CD4-positive, CD25-positive, alpha-beta regulatory T cell (primary cell): ENCODE measurements at regions not wholly inside any gene's neighbourhood (a gene's known extent, or its start where the extent isn't known, plus 50 kb on each side); places are given as distances from the start of the nearest gene placed in this dataset.

ENCODE experiments used
- ATAC-seq, 2 donors: fragments of 150-1000 bp; cut with Tn5 transposase; one replicate each; pipeline ENCODE4 v1.10.0; 2021; ENCODE audit warnings: low read depth in 2 of 2, moderate number of reproducible peaks in 2 of 2, moderate library complexity in 1 of 2
- DNase-seq, 3 donors: peaks; one replicate each; pipeline versions ENCODE4 v3.0.0 to v3.0.0-alpha.2; 2012 to 2022; ENCODE audit warnings: mixed read lengths in 1 of 3
- H3K27ac ChIP-seq: one replicate; pipeline ENCODE4 v1.7.0; 2013; ENCODE audit warnings: mild to moderate bottlenecking, low read length; ENCODE audit not compliant: insufficient read depth, poor library complexity, severe bottlenecking
- H3K27me3 ChIP-seq: one replicate; pipeline ENCODE4 v1.7.0; 2013; ENCODE audit warnings: low read length; ENCODE audit not compliant: control insufficient read depth, insufficient read depth
- H3K36me3 ChIP-seq: one replicate; pipeline ENCODE4 v1.7.0; 2013; ENCODE audit warnings: mild to moderate bottlenecking, low read length, moderate library complexity; ENCODE audit not compliant: control insufficient read depth, insufficient read depth
- H3K4me1 ChIP-seq: 2 replicates; pipeline ENCODE4 v1.7.0; 2013; ENCODE audit warnings: mild to moderate bottlenecking, low read length; ENCODE audit not compliant: insufficient read depth, control insufficient read depth, poor library complexity, severe bottlenecking
- H3K4me3 ChIP-seq: one replicate; pipeline ENCODE4 v1.7.0; 2013; ENCODE audit warnings: low read depth, mild to moderate bottlenecking, low read length, moderate library complexity
- H3K9me3 ChIP-seq, 2 experiments: 1 replicate in 1 of 2; 2 replicates in 1 of 2; pipeline ENCODE4 v1.7.0; 2013; ENCODE audit warnings: low read length in 2 of 2, mild to moderate bottlenecking in 1 of 2, moderate library complexity in 1 of 2; ENCODE audit not compliant: control insufficient read depth in 2 of 2
- H3K27ac Mint-ChIP-seq, 3 donors: one replicate each; pipeline ENCODE4 v1.8.0; 2020 to 2022; ENCODE audit warnings: mild to moderate bottlenecking in 3 of 3, mixed read lengths in 3 of 3, moderate library complexity in 2 of 3
- H3K27me3 Mint-ChIP-seq: one replicate; pipeline ENCODE4 v1.8.0; 2022; ENCODE audit warnings: mild to moderate bottlenecking, mixed read lengths
- H3K36me3 Mint-ChIP-seq: one replicate; pipeline ENCODE4 v1.8.0; 2020; ENCODE audit warnings: mixed read lengths
- H3K4me1 Mint-ChIP-seq, 4 donors: one replicate each; pipeline ENCODE4 v1.8.0; 2020 to 2022; ENCODE audit warnings: mixed read lengths in 4 of 4, mild to moderate bottlenecking in 1 of 4
- H3K4me3 Mint-ChIP-seq, 4 donors: one replicate each; pipeline ENCODE4 v1.8.0; 2020 to 2022; ENCODE audit warnings: mild to moderate bottlenecking in 4 of 4, mixed read lengths in 4 of 4, moderate library complexity in 3 of 4
- H3K9me3 Mint-ChIP-seq, 7 donors: one replicate each; pipeline ENCODE4 v1.8.0; 2020 to 2022; ENCODE audit warnings: mixed read lengths in 7 of 7, mild to moderate bottlenecking in 3 of 7, moderate library complexity in 2 of 7

DNA sequence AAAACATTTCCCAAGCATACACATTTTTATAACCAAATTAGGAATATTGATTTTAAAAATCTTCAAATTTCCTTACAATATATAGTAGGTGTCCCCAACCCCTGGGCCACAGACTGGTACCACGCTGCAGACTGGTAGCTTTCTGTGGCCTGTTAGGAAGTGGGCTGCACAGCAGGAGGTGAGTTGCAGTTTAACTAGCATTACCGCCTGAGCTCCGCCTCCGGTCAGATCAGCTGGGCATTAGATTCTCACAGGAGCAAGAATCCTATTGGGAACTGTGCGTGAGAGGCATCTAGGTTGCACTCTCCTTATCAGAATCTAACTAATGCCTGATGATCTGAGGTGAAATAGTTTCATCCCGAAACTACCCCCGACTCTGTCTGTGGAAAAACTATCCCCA lies 62.1 kb downstream of the ZWINT start:
- H3K9me3 Mint-ChIP-seq = peaks cover 0 to 6% (median 0%) of the 10 kb centered on the region in 7 donors
- no peak for DNase-seq
- no peaks in the 10 kb centered on the region for H3K4me1 Mint-ChIP-seq
- Histone ChIP-seq H3K27ac (no peak overlapping the region), H3K4me1 (no peaks in the 10 kb centered on the region), H3K36me3 (no peaks in the 10 kb centered on the region), H3K9me3 (no peaks in the 10 kb centered on the region), H3K27me3 (no peaks in the 10 kb centered on the region), H3K4me3 (no peak overlapping the region)
- no peak overlapping the region for H3K27ac Mint-ChIP-seq
- H3K27me3 Mint-ChIP-seq = no peaks in the 10 kb centered on the region
- H3K36me3 Mint-ChIP-seq = no peaks in the 10 kb centered on the region
- no peak overlapping the region for H3K4me3 Mint-ChIP-seq
- no peak for ATAC-seq

DNA sequence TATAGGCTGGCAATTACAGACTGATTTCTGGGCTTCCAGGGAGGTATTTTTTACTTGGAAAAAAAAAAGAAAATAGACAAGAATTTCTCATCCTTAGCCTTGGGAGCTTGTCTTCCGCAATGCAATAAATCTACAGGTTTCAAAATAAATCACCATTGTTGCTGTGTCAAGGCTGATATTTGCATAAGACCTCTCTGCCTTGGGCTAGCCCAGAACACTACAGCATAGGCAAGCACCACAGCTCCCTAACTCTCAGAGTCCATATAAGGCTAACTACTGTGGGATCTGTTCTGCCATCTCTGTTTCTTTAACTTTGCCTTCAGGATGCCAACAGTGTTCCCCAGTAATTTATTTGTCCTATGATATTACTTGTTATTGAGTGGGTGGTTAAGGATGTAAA lies 64.4 kb downstream of the ZWINT start:
- Histone ChIP-seq H3K27ac (no peak overlapping the region), H3K36me3 (no peaks in the 10 kb centered on the region), H3K4me3 (no peak overlapping the region), H3K27me3 (no peaks in the 10 kb centered on the region), H3K9me3 (no peaks in the 10 kb centered on the region), H3K4me1 (no peaks in the 10 kb centered on the region)
- ATAC-seq = no peak
- no peaks in the 10 kb centered on the region for H3K4me1 Mint-ChIP-seq
- H3K9me3 Mint-ChIP-seq = peaks cover 0 to 12% (median 0%) of the 10 kb centered on the region in 7 donors
- no peak overlapping the region for H3K27ac Mint-ChIP-seq
- H3K27me3 Mint-ChIP-seq = no peaks in the 10 kb centered on the region
- no peak overlapping the region for H3K4me3 Mint-ChIP-seq
- no peaks in the 10 kb centered on the region for H3K36me3 Mint-ChIP-seq
- DNase-seq = no peak

DNA sequence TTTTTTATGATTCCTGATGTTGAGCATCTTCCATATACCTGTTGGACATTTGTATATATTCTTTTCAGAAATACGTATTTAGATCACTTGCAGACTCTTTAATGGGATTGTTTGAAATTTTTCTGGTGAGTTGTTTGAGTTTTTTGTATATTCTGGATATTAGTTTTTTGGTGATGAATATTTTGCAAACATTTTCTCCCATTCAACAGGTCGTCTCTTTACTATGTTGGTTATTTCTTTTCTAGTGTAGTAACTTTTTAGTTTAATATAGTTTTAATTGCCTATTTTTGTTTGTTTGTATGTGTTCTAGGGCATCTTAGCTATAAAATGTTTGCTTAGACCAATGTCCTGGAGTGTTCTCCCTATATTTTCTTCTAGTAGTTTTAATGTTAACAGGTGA lies 72.7 kb downstream of the ZWINT start:
- no peak for DNase-seq
- no peaks in the 10 kb centered on the region for H3K27me3 Mint-ChIP-seq
- H3K4me1 Mint-ChIP-seq = no peaks in the 10 kb centered on the region
- no peaks in the 10 kb centered on the region for H3K9me3 ChIP-seq
- no peaks in the 10 kb centered on the region for H3K36me3 Mint-ChIP-seq
- no peak overlapping the region for H3K4me3 Mint-ChIP-seq
- no peak for ATAC-seq
- H3K27ac ChIP-seq = no peak overlapping the region
- no peaks in the 10 kb centered on the region for H3K27me3 ChIP-seq
- H3K4me3 ChIP-seq = no peak overlapping the region
- H3K36me3 ChIP-seq = no peaks in the 10 kb centered on the region
- no peaks in the 10 kb centered on the region for H3K4me1 ChIP-seq
- H3K9me3 Mint-ChIP-seq = peaks cover 0 to 14% (median 3%) of the 10 kb centered on the region in 7 donors
- H3K27ac Mint-ChIP-seq = no peak overlapping the region

DNA sequence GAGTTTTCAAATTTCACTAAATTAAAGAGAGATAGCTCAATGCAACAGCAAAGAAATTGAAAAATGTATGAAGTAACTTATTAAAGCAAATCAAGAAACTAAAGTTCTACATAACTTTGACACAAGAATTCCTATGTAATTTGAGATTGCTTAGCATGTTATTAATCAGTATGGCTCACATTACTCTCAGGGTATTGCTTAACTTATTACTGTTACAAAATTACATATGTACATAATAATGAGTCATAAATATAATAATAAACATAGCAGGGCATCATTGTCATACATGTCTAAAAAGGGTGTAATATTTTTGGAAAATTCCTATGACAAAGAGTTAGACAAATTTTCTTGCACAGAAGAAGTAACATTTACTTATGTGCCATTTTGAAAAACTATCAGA lies 75.0 kb downstream of the ZWINT start:
- no peak for ATAC-seq
- Mint-ChIP-seq H3K4me1 (no peaks in the 10 kb centered on the region), H3K36me3 (no peaks in the 10 kb centered on the region), H3K27ac (no peak overlapping the region), H3K4me3 (no peak overlapping the region), H3K9me3 (peaks cover 0 to 5% (median 4%) of the 10 kb centered on the region in 7 donors), H3K27me3 (no peaks in the 10 kb centered on the region)
- no peaks in the 10 kb centered on the region for H3K9me3 ChIP-seq
- no peak overlapping the region for H3K4me3 ChIP-seq
- no peaks in the 10 kb centered on the region for H3K36me3 ChIP-seq
- no peak for DNase-seq
- no peaks in the 10 kb centered on the region for H3K27me3 ChIP-seq
- H3K4me1 ChIP-seq = no peaks in the 10 kb centered on the region
- H3K27ac ChIP-seq = no peak overlapping the region

DNA sequence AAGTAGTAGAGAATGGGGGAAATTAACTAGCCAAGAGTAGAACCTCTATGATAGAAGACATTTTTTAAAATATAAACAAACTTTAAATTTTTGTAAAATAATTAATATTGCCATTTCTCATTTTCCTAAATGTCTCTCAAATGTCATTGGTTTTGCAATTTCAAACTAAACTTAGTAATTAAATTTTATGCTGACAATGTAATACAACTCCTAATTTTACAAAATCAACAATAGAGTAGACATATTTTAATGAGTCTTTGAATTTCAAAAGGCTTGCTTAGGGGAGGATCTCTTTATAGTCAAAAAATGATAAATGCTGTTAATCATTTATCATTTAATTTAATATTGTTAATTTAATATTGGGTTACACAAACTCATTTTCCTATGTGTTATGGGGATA lies 81.8 kb downstream of the ZWINT start:
- Mint-ChIP-seq H3K27me3 (no peaks in the 10 kb centered on the region), H3K4me3 (no peak overlapping the region), H3K27ac (no peak overlapping the region), H3K4me1 (no peaks in the 10 kb centered on the region), H3K9me3 (peaks cover 0 to 6% (median 0%) of the 10 kb centered on the region in 7 donors), H3K36me3 (no peaks in the 10 kb centered on the region)
- no peak for ATAC-seq
- Histone ChIP-seq H3K4me1 (no peaks in the 10 kb centered on the region), H3K4me3 (no peak overlapping the region), H3K27ac (no peak overlapping the region), H3K27me3 (no peaks in the 10 kb centered on the region), H3K9me3 (no peaks in the 10 kb centered on the region), H3K36me3 (no peaks in the 10 kb centered on the region)
- no peak for DNase-seq

DNA sequence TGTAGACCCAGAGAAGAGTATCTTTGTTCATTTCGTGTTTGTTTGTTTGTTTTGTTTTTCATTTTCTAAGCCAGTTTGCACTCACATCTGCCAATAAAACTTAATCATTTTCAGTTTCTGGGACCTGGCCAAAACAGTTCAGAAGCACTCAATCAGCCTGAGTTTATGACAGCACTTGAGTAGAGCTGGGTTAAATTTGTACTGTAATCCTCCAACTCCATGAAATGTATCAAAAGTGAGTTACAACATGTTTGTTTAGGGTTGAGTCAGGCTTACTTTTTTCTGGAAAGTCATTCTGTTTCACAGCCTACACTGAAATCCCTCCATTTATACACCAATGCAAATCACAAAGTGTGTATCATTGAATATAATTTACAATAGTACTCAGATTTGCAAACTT lies 91.9 kb downstream of the ZWINT start:
- H3K4me3 ChIP-seq = no peak overlapping the region
- DNase-seq (no peak), ATAC-seq (no peak)
- no peaks in the 10 kb centered on the region for H3K27me3 Mint-ChIP-seq
- H3K9me3 Mint-ChIP-seq = peaks cover 0 to 7% (median 0%) of the 10 kb centered on the region in 7 donors
- H3K4me1 ChIP-seq = no peaks in the 10 kb centered on the region
- H3K36me3 Mint-ChIP-seq = no peaks in the 10 kb centered on the region
- H3K36me3 ChIP-seq = no peaks in the 10 kb centered on the region
- no peaks in the 10 kb centered on the region for H3K27me3 ChIP-seq
- H3K27ac Mint-ChIP-seq = no peak overlapping the region
- no peaks in the 10 kb centered on the region for H3K4me1 Mint-ChIP-seq
- no peak overlapping the region for H3K4me3 Mint-ChIP-seq
- H3K27ac ChIP-seq = no peak overlapping the region
- no peaks in the 10 kb centered on the region for H3K9me3 ChIP-seq

DNA sequence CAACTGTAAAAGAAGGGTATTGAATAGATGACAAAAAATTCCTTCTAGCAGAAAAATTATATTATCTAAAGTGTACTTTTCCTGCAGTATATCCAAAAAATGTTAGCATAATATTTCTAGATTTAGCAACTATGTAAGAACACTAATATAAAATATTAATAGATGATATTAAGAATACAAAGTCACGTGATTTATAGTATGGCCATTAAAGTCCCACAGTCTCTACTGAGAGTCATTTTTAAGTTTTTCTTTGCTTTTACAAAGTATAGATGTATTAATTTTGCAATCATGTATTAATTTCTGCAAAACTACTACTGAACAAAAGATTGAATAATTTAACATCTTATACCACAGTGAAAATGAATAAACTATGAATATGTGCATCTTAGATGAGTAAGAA lies 94.9 kb downstream of the ZWINT start:
- DNase-seq = no peak
- Mint-ChIP-seq H3K27ac (no peak overlapping the region), H3K9me3 (peaks cover 0 to 7% (median 2%) of the 10 kb centered on the region in 7 donors), H3K4me3 (no peak overlapping the region), H3K36me3 (no peaks in the 10 kb centered on the region), H3K4me1 (no peaks in the 10 kb centered on the region), H3K27me3 (no peaks in the 10 kb centered on the region)
- Histone ChIP-seq H3K4me1 (no peaks in the 10 kb centered on the region), H3K27ac (no peak overlapping the region), H3K36me3 (no peaks in the 10 kb centered on the region), H3K4me3 (no peak overlapping the region), H3K27me3 (no peaks in the 10 kb centered on the region), H3K9me3 (no peaks in the 10 kb centered on the region)
- ATAC-seq = no peak

DNA sequence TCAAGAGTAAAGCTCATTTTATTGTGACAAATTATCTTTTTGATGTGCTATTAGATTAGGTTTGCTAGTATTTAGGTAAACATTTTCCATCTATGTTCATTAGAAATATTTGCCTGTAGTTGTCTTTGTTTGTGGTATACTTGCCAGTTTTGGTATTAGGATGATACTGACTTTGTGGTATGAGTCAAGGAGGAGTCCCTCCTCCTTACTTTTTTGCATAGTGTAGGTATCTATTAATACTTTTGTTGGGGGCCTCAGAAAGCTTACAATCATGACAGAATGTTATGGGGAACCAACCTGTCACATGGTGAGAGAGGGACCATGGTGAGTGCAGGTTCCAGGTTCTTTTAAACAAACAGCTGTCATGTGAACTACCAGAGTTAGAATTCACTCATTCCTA lies 102.1 kb downstream of the ZWINT start:
- DNase-seq = no peak
- Histone ChIP-seq H3K9me3 (no peaks in the 10 kb centered on the region), H3K4me3 (no peak overlapping the region), H3K4me1 (no peaks in the 10 kb centered on the region), H3K27ac (no peak overlapping the region), H3K36me3 (no peaks in the 10 kb centered on the region), H3K27me3 (no peaks in the 10 kb centered on the region)
- no peaks in the 10 kb centered on the region for H3K36me3 Mint-ChIP-seq
- no peak overlapping the region for H3K27ac Mint-ChIP-seq
- H3K4me1 Mint-ChIP-seq = no peaks in the 10 kb centered on the region
- no peak overlapping the region for H3K4me3 Mint-ChIP-seq
- peaks cover 0 to 5% (median 2%) of the 10 kb centered on the region in 7 donors for H3K9me3 Mint-ChIP-seq
- no peaks in the 10 kb centered on the region for H3K27me3 Mint-ChIP-seq
- no peak for ATAC-seq
